Stimulated activated CD8-positive, alpha-beta memory T cell treated with anti-CD3 and anti-CD28 coated beads, Interleukin-7, amount 100 ng/mL, for 48 hours (primary cell): ENCODE measurements at regions not wholly inside any gene's neighbourhood (a gene's known extent, or its start where the extent isn't known, plus 50 kb on each side); places are given as distances from the start of the nearest gene placed in this dataset.
A peak's percentile ranks its signal among the peaks of the same experiment; 100 is the strongest.

ENCODE experiments used
- DNase-seq, 2 donors: peaks; one replicate each; pipeline ENCODE4 v3.0.0-alpha.2; 2020; ENCODE audit warnings: low read depth in 1 of 2; ENCODE audit errors: extremely low read depth in 1 of 2

DNA sequence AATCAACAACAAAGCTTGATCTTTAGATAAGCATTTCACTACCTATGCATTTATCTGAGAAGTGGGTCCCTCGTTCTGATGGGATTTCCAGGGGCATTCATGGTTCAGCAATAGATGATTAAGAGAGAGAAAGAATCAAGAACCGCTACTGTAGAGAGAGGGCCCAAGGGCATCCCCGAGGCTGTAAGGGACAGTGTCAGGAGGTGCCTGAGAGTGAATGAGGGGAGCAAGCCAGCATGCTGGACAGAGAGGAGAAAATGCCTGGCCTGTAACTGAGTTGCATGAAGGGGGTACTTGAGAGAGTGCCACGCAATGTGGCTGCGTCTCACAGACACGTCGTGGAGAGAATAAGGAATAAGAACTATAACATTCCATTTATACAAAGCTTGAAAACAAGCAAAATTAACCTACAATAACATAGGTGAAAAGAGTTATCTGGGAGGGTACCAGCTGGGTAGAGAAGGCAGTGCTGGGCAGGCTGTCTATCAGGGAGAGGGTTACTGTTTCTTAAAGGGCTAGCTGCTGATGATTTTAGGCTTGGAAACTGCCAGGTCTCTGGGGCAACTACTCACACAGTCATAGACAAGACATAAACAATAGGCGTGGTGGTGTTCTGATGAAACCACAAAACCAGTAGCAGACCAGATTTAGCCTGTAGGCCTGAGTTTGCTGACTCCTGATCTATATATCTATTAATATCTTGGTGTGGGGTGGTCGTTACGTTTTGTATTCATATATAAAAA, 374.6 kb upstream of the CFAP20DC start:
- DNase-seq: no peak

DNA sequence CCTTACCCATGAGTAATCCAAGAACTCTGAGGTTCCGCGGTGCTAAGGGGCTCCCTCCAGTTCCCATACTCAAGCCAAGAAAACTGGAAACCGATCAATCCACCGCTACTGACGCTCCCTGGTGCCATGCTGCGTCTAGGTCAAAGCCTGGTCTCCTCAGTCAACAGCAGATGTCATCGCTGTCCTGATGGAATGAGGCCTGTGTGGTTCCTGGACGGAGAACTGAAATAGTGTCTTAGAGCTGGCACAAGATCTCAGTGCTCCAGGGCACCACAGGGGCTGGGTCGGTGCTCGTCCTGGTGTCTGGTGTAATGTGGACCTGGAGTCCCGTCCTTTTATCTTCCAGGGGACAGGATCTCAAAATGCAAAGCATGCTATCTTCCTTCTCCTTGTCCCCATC, 373.9 kb upstream of the CFAP20DC start:
- no peak for DNase-seq

DNA sequence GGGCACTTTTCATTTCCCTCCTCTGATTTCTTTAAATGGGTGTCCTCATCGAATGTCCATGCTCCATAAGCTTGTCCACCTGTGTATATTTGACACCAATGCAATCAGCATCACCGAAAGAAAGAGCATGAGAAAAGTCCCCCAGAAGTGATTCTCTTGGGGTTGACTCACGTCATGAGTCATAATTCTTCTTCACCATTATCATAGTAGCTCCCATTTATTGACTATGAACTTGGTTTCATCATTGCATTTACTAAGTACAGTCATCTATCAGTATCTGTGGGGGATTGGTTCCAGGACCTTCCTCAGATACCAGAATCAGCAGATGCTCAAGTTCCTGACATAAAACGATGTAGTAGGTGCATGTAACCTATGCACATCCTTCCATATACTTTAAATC, 372.5 kb upstream of the CFAP20DC start:
- no peak for DNase-seq

DNA sequence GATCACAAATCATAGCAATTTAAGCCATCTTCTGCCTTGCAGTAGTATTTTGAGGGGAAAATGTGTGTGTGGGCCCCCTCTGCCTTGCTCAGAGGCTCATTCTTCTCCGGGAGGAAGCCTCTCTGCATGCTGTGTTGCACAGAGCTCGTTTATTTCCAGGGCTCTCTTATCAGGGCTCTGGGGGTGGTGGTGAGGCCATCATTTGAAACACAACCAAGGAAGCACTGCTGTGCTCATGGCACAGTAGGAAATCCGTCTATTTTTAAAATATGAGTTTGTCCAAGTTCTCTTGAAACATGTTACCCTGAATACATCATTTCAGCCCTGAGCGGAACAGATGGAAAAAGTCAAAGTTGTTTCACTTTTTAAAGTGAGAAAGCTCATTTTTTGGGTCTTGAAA, 369.0 kb upstream of the CFAP20DC start:
- DNase-seq: no peak

DNA sequence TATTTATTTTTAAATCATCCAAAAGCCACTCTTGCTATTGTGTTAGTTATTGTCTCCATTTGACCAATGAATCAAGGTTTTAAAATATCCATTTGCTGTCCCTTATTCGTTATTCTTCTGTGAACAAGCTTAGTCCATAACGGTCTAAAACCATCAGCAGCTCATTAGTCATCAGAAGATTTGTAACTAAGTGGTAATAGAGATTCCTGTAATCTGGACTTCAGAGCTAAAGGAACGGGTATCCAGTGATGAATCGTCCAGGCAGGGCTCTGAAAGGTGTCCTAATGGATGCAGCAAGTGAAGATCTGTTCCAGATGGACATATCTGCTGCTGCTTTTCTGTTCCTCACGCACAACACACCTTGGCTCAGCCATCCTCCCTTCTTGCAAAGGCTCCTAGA, 362.7 kb upstream of the CFAP20DC start:
- DNase-seq: no peak

DNA sequence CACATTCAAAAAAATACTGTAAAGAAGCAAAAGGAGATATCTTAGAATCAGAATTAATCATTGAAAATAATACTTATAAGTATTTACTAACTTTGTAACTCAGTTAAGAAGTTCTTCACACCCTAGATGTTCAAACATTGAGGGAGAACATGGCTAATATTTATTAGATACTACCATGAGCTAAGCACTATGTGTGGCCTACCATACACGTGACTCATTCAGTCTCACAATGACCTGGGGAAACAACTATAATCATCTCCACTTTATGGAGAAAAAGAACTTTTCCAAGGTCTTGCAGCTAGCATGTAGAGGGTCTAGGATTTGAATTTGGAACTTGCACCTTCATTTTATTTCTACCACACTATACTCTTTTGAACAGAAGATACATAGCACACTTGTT, 361.9 kb upstream of the CFAP20DC start:
- DNase-seq: no peak

DNA sequence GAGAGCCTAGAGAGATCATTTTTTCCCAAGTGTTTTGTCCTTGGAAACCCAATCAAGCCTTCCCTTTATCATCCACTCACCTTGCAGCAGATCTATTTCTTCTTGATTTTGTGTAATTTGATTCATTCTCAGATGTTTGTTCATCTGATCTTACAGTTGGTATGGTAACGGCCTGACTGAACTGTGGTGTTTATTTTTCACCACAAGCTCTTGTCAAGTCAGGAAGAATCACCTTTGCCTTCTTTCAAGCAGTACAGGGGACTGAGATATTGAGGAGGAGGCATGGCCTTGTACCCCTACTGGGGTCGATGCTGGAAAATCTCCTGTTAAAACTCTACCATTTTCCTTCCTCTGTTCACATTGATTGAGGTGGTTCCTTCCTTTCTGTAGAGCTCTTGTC, 361.4 kb upstream of the CFAP20DC start:
- no peak for DNase-seq

DNA sequence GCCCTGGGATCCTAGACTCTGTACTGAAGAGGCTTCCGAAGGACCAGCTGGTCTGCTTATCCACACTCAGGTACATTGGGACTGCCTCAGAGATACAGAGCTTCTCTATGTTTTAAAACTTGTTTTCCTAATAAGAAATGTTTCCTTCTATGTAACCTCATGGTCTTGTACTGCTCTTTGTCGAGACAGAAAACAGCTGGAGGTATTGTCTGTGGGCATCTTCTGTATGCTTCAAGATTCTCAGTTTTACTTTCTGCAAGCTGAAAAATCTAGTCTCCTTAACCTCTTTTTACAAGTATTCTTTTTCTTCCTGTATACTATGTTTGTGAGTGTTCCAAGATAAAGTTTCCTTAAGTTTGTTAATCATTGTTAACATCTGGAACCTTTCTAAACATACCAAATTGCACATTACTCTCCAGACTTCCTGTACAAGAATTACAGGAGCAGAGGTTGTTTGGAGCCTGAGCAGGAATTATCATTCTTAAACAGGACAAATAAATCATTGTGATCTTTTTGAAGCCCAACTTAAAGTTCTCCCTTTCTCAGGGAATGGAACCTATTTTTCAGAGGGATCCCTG, 358.3 kb upstream of the CFAP20DC start:
- no peak for DNase-seq

DNA sequence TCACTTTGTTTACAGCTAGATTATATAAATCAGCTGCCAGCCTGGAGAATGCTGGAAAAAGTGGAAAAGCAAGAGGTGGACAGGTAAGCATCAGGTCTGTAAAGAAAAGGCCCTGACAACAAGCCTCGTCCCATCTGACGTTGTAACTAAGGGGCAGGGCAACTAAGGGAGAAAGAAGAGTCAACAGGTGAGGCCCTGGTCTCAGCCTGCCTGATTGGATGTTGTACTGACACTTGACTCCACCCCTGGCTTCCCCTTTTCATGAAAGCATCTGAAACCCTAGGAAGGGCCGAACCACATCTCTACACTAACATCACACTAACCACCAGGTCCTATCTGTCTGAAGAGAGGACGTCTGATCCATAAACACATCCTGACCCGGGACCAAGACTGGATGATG, 357.6 kb upstream of the CFAP20DC start:
- no peak for DNase-seq

DNA sequence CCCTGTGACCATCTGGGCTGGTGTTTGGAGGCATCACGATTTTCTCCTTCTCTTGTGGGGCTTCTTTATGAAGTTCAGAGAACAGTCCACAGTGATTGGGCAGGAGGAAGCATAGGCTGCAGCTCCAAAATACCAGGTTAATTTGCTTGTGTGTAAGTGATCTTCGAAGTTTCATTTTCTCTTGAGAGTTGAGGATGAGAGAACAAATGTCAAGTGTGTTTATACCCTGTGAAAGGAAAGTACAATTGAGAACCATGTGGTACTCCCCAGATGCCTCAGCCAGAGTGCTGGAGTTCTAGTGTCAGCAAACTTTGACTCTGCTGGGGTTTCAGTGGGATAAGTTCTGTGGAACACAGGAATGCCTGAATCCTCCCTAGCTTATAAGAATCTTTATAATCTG, 357.1 kb upstream of the CFAP20DC start:
- DNase-seq: no peak

DNA sequence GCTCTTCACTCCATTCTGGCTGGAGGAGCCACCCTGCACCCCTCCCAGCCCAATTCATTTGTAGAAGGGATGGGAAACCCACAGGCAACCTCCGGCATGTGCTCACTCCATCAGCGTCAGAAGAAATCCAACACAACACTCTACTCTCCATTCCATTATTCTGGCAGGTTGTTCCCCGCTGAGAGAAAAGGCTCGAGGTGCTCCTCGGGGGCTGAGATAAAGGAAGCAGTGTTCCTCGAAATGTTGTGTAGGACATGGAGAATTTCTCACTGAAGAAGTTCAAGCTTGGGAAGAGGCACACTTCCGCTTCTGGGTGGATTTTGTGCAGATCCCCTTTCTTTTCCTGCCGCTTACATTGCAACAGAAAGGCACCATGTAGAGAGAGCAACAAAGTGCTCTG, 355.0 kb upstream of the CFAP20DC start:
- DNase-seq: no peak

DNA sequence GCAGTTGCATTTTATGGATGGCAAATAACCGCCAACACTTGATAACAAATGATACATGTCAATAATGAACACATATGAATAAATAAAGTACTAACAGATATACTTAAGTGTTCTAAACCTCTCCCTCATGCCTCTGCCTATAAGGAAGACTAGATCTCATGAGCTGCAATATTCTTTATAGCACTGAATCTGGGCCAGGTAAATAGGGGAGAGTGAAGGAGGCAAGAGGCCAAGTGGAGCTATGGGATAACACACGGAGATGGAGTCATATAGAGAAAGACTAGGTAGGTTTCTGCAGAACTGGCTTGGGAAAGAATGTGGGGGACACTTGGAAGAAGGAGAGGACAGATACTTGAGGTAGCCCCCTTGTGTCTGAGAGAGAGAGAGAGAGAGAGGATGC, 354.2 kb upstream of the CFAP20DC start:
- no peak for DNase-seq

DNA sequence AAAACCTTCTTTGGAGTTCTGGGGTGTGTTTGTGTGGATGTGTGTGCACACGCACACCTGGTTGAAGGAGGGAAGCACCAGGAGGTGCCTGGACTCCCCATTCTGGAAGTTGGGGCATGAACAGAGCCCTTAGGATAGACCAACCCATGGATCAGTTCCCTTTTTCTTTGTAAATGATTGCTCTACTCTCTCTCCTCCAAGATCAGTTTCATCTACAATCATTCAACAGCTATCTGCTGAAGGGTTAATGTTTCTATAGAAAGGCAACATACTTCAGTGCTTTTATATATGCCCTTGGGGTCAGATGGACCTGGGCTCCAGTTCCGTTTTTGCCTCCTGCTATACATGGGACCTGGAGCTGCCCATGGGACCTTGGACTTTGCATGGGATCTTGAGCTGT, 352.1 kb upstream of the CFAP20DC start:
- DNase-seq: no peak

DNA sequence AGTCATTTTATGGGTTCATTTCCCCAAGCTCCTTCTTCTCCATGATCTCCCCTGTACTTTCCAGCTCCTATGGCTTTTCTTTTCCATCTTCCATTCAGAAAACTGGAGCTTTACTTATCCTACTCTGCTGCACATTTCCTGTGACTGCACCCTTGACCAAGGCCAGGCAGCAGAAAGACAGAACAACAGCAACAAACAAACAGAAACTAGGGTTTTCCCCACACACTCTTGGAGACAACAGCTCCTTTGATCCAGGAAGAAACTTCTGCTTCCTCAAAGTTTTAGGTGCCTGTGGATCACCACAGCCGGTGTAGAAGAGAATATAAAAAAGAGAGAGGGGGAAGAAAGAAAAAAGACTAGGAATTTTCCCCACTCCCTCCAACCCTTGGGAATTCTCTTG, 342.3 kb upstream of the CFAP20DC start:
- no peak for DNase-seq

DNA sequence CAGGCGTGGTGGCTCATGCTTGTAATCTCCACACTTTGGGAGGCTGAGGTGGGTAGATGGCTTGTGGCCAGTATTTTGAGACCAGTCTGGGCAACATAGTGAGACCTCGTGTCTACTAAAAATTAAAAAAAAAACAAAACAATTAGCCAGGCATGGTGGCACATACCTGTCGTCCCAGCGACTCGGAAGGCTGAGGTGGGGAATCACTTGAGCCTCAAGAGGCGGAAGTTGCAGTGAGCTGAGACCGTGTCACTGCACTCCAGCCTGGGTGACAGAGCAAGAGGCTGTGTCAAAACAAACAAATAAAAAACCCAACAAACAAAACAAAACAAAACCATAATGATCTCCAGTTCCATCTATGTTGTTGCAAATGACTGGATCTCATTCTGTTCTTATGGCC, 341.3 kb upstream of the CFAP20DC start:
- DNase-seq: no peak

DNA sequence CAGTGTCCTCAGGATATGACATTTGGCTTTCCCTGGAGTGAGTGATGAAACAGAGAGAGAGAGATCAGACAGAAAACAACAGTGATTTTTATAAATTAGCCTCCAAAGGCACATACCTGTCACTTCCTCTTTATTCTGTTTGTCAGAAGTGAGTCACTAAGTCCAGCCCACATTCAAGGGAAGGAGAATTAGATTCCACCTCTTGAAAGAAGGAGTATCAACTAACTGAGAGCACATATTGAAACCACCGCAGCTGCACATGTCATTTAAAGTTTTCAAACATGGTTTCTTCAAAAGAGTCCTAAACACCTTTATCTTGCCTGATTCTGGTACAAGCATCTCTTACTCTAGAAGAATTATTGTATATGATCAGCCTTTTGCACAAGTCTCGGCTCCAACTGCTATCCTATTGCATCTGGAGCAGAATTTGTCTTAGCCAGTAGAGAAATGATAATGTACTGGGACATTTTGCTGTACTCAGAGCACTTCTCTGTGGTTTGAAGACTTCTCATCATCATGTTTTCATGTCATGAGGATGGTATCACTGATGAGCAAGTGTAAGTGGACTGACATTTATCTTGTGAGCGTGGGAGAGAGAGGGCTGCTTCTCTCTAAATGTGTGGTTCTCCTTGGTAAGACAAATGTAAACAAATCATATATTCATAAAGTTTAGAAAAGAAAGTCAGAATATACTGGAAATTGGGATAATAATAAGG, 338.9 kb upstream of the CFAP20DC start:
- peak in 1 of 2 donors; percentile 10 for DNase-seq

DNA sequence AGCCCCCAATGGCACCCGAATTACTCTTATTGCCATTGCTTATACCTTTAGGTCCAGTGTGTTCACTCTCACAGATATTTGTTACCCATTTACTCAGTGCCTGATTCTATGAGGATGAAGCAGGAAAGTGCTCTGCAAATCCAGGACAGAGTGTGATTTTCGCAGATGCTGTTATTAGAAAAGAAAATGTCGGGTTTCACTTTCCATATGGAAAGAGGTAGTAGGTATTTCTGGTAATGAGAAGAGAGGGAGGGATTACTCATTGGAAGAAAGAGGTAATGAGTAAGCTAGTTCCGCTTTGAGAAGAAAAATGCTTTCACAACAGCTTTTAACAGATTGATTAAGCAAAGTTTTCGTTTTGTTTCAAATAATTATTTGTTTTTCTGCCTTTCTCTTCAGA, 336.3 kb upstream of the CFAP20DC start:
- no peak for DNase-seq

DNA sequence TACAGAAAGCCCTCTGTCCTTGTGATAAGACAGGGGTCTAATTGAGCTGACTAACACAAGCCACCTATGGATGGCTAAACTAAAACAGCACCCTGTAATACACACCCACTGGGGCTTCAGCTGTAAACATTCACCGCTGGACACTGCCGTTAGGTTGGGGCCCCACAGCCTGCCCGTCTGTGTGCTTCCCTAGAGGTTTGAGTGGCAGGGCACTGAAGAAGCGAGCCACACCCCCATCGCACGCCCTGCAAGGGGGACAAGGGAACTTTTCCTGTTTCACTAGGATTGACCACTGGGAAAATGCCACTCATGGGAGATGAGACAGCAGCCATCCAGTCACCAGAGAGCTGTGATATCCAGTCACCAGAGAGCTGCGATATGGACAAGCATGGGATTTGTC, 335.7 kb upstream of the CFAP20DC start:
- DNase-seq: no peak

DNA sequence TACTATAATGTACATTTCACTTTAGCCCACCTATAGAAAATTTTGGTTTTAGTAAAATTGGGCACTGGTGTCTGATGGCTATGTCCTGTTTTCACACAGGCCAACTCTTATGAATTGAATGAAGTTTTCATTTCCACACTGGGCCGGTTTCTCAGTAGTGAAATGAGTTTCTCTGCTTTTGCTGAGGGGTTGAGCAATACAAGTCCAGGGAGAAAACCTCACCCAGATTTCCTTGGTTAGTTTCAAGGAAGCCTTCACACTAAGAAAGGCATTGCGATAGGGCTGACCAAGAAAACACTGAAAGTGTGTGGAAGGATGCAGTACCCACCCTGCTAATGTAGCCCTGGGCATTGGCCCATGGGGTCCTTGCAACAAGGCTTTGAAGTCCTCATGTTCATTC, 331.5 kb upstream of the CFAP20DC start:
- DNase-seq: no peak

DNA sequence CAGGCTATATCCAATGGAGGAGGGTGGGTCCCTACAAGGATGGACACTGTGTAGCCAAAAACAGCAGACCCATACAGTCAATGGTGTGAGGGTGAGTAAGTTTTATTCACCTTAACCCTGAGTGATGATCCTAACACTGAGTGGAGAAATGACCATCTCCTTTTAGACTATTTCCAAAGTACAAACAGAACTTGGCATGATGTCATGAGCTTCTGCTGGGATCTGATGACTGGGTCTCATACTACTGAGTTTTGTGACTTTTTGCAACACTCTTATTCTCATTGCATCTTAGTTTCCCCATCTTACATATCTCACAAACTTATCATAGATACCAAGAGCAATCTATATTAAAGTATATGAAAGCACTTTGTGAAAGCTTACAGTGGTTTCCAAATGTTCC, 330.3 kb upstream of the CFAP20DC start:
- no peak for DNase-seq

DNA sequence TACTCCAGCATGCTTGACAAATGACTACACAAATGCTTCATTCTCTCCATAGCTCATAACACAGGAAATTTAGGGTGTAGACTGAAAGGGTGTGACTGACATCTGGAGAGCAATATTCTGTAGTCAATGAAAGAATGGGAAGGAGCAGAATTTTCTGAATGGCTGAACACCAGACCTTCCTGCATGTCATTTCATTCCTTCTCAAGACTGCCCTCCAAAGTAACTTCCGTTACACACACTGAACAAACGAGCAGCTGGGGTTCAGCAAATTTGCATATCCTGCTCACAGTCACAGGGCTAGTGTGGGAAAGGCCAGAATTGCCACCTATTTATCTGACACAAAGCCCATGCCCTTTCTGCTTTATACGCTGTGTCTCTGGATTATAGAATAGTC, 325.0 kb upstream of the CFAP20DC start:
- DNase-seq: no peak

DNA sequence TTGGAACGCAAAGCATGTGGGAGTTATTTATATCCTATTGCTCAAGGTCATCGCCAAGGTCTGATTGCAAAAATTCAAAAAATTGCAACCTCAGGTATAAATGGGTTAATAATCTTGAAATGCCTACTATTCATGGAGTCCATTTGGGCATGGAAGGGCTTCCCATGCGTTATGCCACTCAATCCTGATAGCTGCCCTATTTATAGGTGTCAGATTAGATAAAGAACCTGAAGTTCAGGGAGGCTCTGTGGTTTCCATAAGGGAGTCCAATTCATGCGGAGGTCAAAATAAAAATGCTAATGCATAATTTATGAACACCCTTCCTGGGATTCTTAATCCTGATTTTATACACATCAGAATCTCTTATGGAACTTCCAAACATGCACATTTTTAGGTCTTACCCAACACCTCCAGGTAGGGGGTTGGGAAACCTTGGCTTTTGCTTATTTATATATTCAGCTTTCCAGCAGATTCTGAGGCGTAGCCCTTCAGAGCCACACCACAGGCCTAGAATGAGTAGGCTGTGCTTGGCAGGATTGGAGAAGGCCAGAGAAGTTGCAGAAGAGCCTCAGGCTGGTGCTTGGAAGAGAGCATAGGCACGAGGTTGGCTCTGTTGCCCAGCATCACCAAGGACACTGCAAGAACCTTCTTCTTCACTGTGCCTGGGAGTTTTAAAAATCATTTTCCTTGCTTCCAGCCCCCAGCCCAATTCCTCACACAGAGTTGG, 324.4 kb upstream of the CFAP20DC start:
- DNase-seq: no peak
